ENCODE measurements at regions not wholly inside any gene's neighbourhood (a gene's known extent, or its start where the extent isn't known, plus 50 kb on each side); places are given as distances from the start of the nearest gene placed in this dataset.
"Not testable (repeated sequence)": the region's sequence is repeated elsewhere in the genome, so short reads cannot be mapped to it uniquely, and the experiment has no call there.

GRCh38 chr14:51370758-51371386 is 130.8 kb downstream of the TMX1 start:
- no peaks in the 10 kb centered on the region for H3K9me3 Mint-ChIP-seq
- no peak overlapping the region for H3K4me3 Mint-ChIP-seq
- Histone ChIP-seq H3K27ac (ENCODE audit: low read depth, low read length) (no peak overlapping the region), H3K27me3 (ENCODE audit: insufficient read depth, low read length, poor library complexity, severe bottlenecking) (no peaks in the 10 kb centered on the region), H3K36me3 (ENCODE audit: insufficient read depth, low read length) (no peaks in the 10 kb centered on the region), H3K4me1 (ENCODE audit: insufficient read depth, low read length) (no peaks in the 10 kb centered on the region), H3K4me3 (ENCODE audit: low read length) (no peak overlapping the region), H3K9me3 (ENCODE audit: low read length) (no peaks in the 10 kb centered on the region)
- H3K4me1 Mint-ChIP-seq: no peaks in the 10 kb centered on the region
- DNase-seq: no peak
- H3K27me3 Mint-ChIP-seq: peaks cover 7 to 15% of the 10 kb centered on the region in 2 donors
- ChIA-PET POLR2A (no interaction called here), CTCF (interaction anchor here (0.6 kb wide), 1 partner anchor 302 kb away, joined by 3 read pairs; no protein-coding TSS in a partner anchor)
- H3K36me3 Mint-ChIP-seq: no peaks in the 10 kb centered on the region
- H3K27ac Mint-ChIP-seq: no peak overlapping the region

GRCh38 chr14:51377186-51377585 is 137.1 kb downstream of the TMX1 start:
- H3K36me3 ChIP-seq (ENCODE audit: insufficient read depth, low read length); H3K4me1 Mint-ChIP-seq; H3K27me3 ChIP-seq (ENCODE audit: insufficient read depth, low read length, poor library complexity, severe bottlenecking); H3K4me3 Mint-ChIP-seq; H3K4me3 ChIP-seq (ENCODE audit: low read length); H3K27ac ChIP-seq (ENCODE audit: low read depth, low read length); DNase-seq; H3K9me3 ChIP-seq (ENCODE audit: low read length); H3K4me1 ChIP-seq (ENCODE audit: insufficient read depth, low read length); H3K27ac Mint-ChIP-seq; H3K36me3 Mint-ChIP-seq; POLR2A ChIA-PET; CTCF ChIA-PET; H3K9me3 Mint-ChIP-seq: not testable (repeated sequence)
- H3K27me3 Mint-ChIP-seq: peaks cover 7 to 20% of the 10 kb centered on the region in 2 donors

GRCh38 chr14:51382506-51382905 is 142.5 kb downstream of the TMX1 start:
- H3K9me3 Mint-ChIP-seq: no peaks in the 10 kb centered on the region
- no peak overlapping the region for H3K4me3 Mint-ChIP-seq
- H3K27me3 ChIP-seq (ENCODE audit: insufficient read depth, low read length, poor library complexity, severe bottlenecking): no peaks in the 10 kb centered on the region
- ChIA-PET POLR2A (no interaction called here), CTCF (no interaction called here)
- no peaks in the 10 kb centered on the region for H3K4me1 ChIP-seq (ENCODE audit: insufficient read depth, low read length)
- H3K36me3 Mint-ChIP-seq: no peaks in the 10 kb centered on the region
- no peaks in the 10 kb centered on the region for H3K9me3 ChIP-seq (ENCODE audit: low read length)
- no peak overlapping the region for H3K27ac Mint-ChIP-seq
- peaks cover 4 to 19% of the 10 kb centered on the region in 2 donors for H3K27me3 Mint-ChIP-seq
- DNase-seq: no peak
- H3K36me3 ChIP-seq (ENCODE audit: insufficient read depth, low read length): no peaks in the 10 kb centered on the region
- H3K27ac ChIP-seq (ENCODE audit: low read depth, low read length): no peak overlapping the region
- no peaks in the 10 kb centered on the region for H3K4me1 Mint-ChIP-seq
- no peak overlapping the region for H3K4me3 ChIP-seq (ENCODE audit: low read length)

GRCh38 chr14:51386411-51386810 is 146.4 kb downstream of the TMX1 start:
- no peaks in the 10 kb centered on the region for H3K36me3 ChIP-seq (ENCODE audit: insufficient read depth, low read length)
- H3K27me3 ChIP-seq (ENCODE audit: insufficient read depth, low read length, poor library complexity, severe bottlenecking): no peaks in the 10 kb centered on the region
- no peak for DNase-seq
- H3K4me3 Mint-ChIP-seq: no peak overlapping the region
- H3K9me3 Mint-ChIP-seq: peaks cover 0 to 2% (median 0%) of the 10 kb centered on the region in 5 donors
- ChIA-PET POLR2A (no interaction called here), CTCF (no interaction called here)
- no peaks in the 10 kb centered on the region for H3K9me3 ChIP-seq (ENCODE audit: low read length)
- no peaks in the 10 kb centered on the region for H3K36me3 Mint-ChIP-seq
- H3K27me3 Mint-ChIP-seq: peaks cover 3 to 25% of the 10 kb centered on the region in 2 donors
- no peaks in the 10 kb centered on the region for H3K4me1 Mint-ChIP-seq
- no peak overlapping the region for H3K27ac ChIP-seq (ENCODE audit: low read depth, low read length)
- no peak overlapping the region for H3K27ac Mint-ChIP-seq
- no peak overlapping the region for H3K4me3 ChIP-seq (ENCODE audit: low read length)
- no peaks in the 10 kb centered on the region for H3K4me1 ChIP-seq (ENCODE audit: insufficient read depth, low read length)

- Histone ChIP-seq H3K9me3 (ENCODE audit: low read length) (no peaks in the 10 kb centered on the region), H3K27me3 (ENCODE audit: insufficient read depth, low read length, poor library complexity, severe bottlenecking) (no peaks in the 10 kb centered on the region), H3K27ac (ENCODE audit: low read depth, low read length) (no peak overlapping the region), H3K36me3 (ENCODE audit: insufficient read depth, low read length) (no peaks in the 10 kb centered on the region), H3K4me3 (ENCODE audit: low read length) (no peak overlapping the region), H3K4me1 (ENCODE audit: insufficient read depth, low read length) (no peaks in the 10 kb centered on the region)
- Mint-ChIP-seq H3K4me1 (no peaks in the 10 kb centered on the region), H3K4me3 (no peak overlapping the region), H3K9me3 (peaks cover 0 to 2% (median 0%) of the 10 kb centered on the region in 5 donors), H3K36me3 (no peaks in the 10 kb centered on the region), H3K27ac (peak overlapping the region in 1 of 8 donors; percentile 3), H3K27me3 (peaks cover 3 to 19% of the 10 kb centered on the region in 2 donors)
- POLR2A ChIA-PET: no interaction called here
- CTCF ChIA-PET: no interaction called here
- no peak for DNase-seq
Measured at GRCh38 chr14:51386983-51387735, 147.1 kb downstream of the TMX1 start.

GRCh38 chr14:51392416-51392815 is 152.4 kb downstream of the TMX1 start:
- H3K27me3 Mint-ChIP-seq: peaks cover 7 to 26% of the 10 kb centered on the region in 2 donors
- H3K4me3 Mint-ChIP-seq: no peak overlapping the region
- no peaks in the 10 kb centered on the region for H3K4me1 Mint-ChIP-seq
- Histone ChIP-seq H3K36me3 (ENCODE audit: insufficient read depth, low read length) (no peaks in the 10 kb centered on the region), H3K9me3 (ENCODE audit: low read length) (no peaks in the 10 kb centered on the region), H3K27ac (ENCODE audit: low read depth, low read length) (no peak overlapping the region), H3K27me3 (ENCODE audit: insufficient read depth, low read length, poor library complexity, severe bottlenecking) (no peaks in the 10 kb centered on the region), H3K4me3 (ENCODE audit: low read length) (no peak overlapping the region), H3K4me1 (ENCODE audit: insufficient read depth, low read length) (no peaks in the 10 kb centered on the region)
- CTCF ChIA-PET: no interaction called here
- H3K9me3 Mint-ChIP-seq: peaks cover 0 to 2% (median 0%) of the 10 kb centered on the region in 5 donors
- POLR2A ChIA-PET: no interaction called here
- H3K36me3 Mint-ChIP-seq: no peaks in the 10 kb centered on the region
- no peak overlapping the region for H3K27ac Mint-ChIP-seq
- DNase-seq: no peak

GRCh38 chr14:51394384-51394783 is 154.3 kb downstream of the TMX1 start:
- Mint-ChIP-seq H3K9me3 (no peaks in the 10 kb centered on the region), H3K27ac (no peak overlapping the region), H3K4me3 (no peak overlapping the region), H3K27me3 (peaks cover 6 to 32% of the 10 kb centered on the region in 2 donors), H3K36me3 (no peaks in the 10 kb centered on the region), H3K4me1 (no peaks in the 10 kb centered on the region)
- no peaks in the 10 kb centered on the region for H3K4me1 ChIP-seq (ENCODE audit: insufficient read depth, low read length)
- no peak overlapping the region for H3K27ac ChIP-seq (ENCODE audit: low read depth, low read length)
- CTCF ChIA-PET: interaction anchor here (1.5 kb wide), 1 partner anchor 11 kb away, joined by 3 read pairs; no protein-coding TSS in a partner anchor
- H3K9me3 ChIP-seq (ENCODE audit: low read length): no peaks in the 10 kb centered on the region
- H3K36me3 ChIP-seq (ENCODE audit: insufficient read depth, low read length): no peaks in the 10 kb centered on the region
- no peak overlapping the region for H3K4me3 ChIP-seq (ENCODE audit: low read length)
- DNase-seq: no peak
- POLR2A ChIA-PET: no interaction called here
- H3K27me3 ChIP-seq (ENCODE audit: insufficient read depth, low read length, poor library complexity, severe bottlenecking): no peaks in the 10 kb centered on the region

- CTCF ChIA-PET: no interaction called here
- POLR2A ChIA-PET: no interaction called here
Measured at GRCh38 chr14:51394804-51395203, 154.8 kb downstream of the TMX1 start.

More at GRCh38 chr14:51394804-51395203, 154.8 kb downstream of the TMX1 start:
- no peaks in the 10 kb centered on the region for H3K9me3 ChIP-seq (ENCODE audit: low read length)
- no peaks in the 10 kb centered on the region for H3K4me1 Mint-ChIP-seq
- no peaks in the 10 kb centered on the region for H3K36me3 ChIP-seq (ENCODE audit: insufficient read depth, low read length)
- no peak for DNase-seq
- H3K4me3 Mint-ChIP-seq: no peak overlapping the region
- H3K9me3 Mint-ChIP-seq: no peaks in the 10 kb centered on the region
- no peak overlapping the region for H3K27ac ChIP-seq (ENCODE audit: low read depth, low read length)
- H3K4me3 ChIP-seq (ENCODE audit: low read length): no peak overlapping the region
- H3K27me3 Mint-ChIP-seq: peaks cover 5 to 29% of the 10 kb centered on the region in 2 donors
- H3K27ac Mint-ChIP-seq: no peak overlapping the region
- no peaks in the 10 kb centered on the region for H3K4me1 ChIP-seq (ENCODE audit: insufficient read depth, low read length)
- H3K27me3 ChIP-seq (ENCODE audit: insufficient read depth, low read length, poor library complexity, severe bottlenecking): no peaks in the 10 kb centered on the region
- no peaks in the 10 kb centered on the region for H3K36me3 Mint-ChIP-seq
